Osteocyte (in vitro differentiated cells): ENCODE measurements at regions not wholly inside any gene's neighbourhood (a gene's known extent, or its start where the extent isn't known, plus 50 kb on each side); places are given as distances from the start of the nearest gene placed in this dataset.

Source experiments
- DNase-seq: peaks from one replicate; pipeline ENCODE4 v3.0.0; 2021; ENCODE audit warnings: mixed read lengths; ENCODE audit not compliant: unreplicated experiment; ENCODE audit errors: extremely low spot score
- H3K27ac Mint-ChIP-seq: one replicate; pipeline ENCODE4 v1.8.0; 2021; ENCODE audit warnings: mild to moderate bottlenecking, mixed read lengths; ENCODE audit not compliant: unreplicated experiment
- H3K27me3 Mint-ChIP-seq: one replicate; pipeline ENCODE4 v1.8.0; 2021; ENCODE audit warnings: mixed read lengths; ENCODE audit not compliant: unreplicated experiment
- H3K36me3 Mint-ChIP-seq: one replicate; pipeline ENCODE4 v1.8.0; 2021; ENCODE audit warnings: mixed read lengths; ENCODE audit not compliant: unreplicated experiment
- H3K4me1 Mint-ChIP-seq: one replicate; pipeline ENCODE4 v1.8.0; 2021; ENCODE audit warnings: mixed read lengths; ENCODE audit not compliant: unreplicated experiment
- H3K4me3 Mint-ChIP-seq: one replicate; pipeline ENCODE4 v1.8.0; 2021; ENCODE audit warnings: mild to moderate bottlenecking, moderate library complexity, mixed read lengths; ENCODE audit not compliant: unreplicated experiment
- H3K9me3 Mint-ChIP-seq: one replicate; pipeline ENCODE4 v1.8.0; 2021; ENCODE audit warnings: mixed read lengths; ENCODE audit not compliant: unreplicated experiment
- TF ChIP-seq, protein P1 (sequence below): fragments of 200-600 bp; sonication (generic); IDR thresholded peaks from 2 replicates; pipeline ENCODE4 v1.5.0; 2021; ENCODE audit warnings: antibody characterized with exemption, mild to moderate bottlenecking, moderate library complexity

DNA sequence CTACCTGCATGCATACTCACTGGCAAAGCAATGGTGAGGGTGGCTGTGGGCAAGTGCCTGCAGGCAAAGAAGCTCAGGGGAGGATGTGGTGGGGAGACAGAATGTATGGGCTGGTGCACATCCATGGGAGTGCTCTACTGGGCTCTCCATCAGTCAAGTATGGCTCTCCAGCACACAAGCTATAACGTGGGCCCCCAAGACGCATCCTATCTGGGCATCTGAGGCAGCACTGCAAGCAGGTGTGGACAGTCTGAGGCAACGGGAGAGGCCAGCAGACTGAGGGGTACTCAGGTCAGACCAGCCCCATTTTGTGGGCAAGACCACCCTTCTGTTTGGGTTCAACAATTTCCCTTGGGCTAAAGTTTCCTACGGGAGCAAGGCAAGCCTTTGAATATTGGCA is 1227.8 kb downstream of the FAM133A start:
- Mint-ChIP-seq H3K27ac (no peak overlapping the region), H3K27me3 (no peaks in the 10 kb centered on the region), H3K4me1 (no peaks in the 10 kb centered on the region), H3K4me3 (no peak overlapping the region), H3K9me3 (peaks cover 26% of the 10 kb centered on the region), H3K36me3 (no peaks in the 10 kb centered on the region)
- no peak for DNase-seq
- TF ChIP-seq, protein P1, sequence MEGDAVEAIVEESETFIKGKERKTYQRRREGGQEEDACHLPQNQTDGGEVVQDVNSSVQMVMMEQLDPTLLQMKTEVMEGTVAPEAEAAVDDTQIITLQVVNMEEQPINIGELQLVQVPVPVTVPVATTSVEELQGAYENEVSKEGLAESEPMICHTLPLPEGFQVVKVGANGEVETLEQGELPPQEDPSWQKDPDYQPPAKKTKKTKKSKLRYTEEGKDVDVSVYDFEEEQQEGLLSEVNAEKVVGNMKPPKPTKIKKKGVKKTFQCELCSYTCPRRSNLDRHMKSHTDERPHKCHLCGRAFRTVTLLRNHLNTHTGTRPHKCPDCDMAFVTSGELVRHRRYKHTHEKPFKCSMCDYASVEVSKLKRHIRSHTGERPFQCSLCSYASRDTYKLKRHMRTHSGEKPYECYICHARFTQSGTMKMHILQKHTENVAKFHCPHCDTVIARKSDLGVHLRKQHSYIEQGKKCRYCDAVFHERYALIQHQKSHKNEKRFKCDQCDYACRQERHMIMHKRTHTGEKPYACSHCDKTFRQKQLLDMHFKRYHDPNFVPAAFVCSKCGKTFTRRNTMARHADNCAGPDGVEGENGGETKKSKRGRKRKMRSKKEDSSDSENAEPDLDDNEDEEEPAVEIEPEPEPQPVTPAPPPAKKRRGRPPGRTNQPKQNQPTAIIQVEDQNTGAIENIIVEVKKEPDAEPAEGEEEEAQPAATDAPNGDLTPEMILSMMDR = no peak

DNA sequence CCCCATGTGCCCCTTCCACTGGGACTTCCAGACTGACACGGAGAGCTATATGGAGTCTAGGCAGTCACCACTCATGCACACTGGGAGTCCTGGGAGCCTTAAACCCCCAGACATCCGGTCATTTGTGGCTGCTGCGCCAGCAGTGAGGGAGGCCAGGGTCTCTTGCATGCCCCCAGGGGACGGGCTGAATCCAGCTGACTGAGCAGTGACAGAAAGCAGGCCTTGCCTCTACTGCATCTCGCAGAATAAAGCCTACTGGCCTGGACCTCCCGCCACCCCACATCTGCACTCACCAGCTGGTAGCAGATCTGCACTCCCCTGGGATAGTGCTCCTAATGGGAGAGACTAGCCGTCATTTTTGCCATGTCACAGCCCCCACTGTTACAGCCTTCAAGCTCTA is 1234.2 kb downstream of the FAM133A start:
- Mint-ChIP-seq H3K4me3 (no peak overlapping the region), H3K4me1 (no peaks in the 10 kb centered on the region), H3K9me3 (peaks cover 13% of the 10 kb centered on the region), H3K27me3 (no peaks in the 10 kb centered on the region), H3K36me3 (no peaks in the 10 kb centered on the region), H3K27ac (no peak overlapping the region)
- TF ChIP-seq, protein P1 = no peak
- DNase-seq = no peak

DNA sequence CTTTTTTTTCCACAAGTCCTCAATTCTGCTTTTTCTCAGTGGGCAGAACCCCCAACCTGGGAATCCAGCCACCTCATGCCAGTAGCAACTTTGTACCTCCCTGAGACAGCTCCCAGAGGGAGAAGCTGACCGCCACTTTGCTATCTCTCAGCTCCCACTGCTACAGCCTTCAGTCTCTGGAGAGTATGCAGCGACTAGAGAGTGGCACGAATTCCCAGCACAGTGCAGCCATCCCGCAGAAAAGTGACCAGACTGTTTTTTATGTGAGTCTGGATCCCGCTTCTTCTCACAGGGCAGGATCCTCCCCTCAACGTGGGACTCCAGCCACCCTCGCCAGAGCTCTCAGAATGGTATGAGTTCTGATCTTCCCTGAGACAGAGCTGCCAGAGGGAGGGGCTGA is 1234.6 kb downstream of the FAM133A start:
- Mint-ChIP-seq H3K27ac (no peak overlapping the region), H3K27me3 (no peaks in the 10 kb centered on the region), H3K9me3 (peaks cover 9% of the 10 kb centered on the region), H3K36me3 (no peaks in the 10 kb centered on the region), H3K4me1 (no peaks in the 10 kb centered on the region), H3K4me3 (no peak overlapping the region)
- no peak for DNase-seq
- TF ChIP-seq, protein P1 = no peak

DNA sequence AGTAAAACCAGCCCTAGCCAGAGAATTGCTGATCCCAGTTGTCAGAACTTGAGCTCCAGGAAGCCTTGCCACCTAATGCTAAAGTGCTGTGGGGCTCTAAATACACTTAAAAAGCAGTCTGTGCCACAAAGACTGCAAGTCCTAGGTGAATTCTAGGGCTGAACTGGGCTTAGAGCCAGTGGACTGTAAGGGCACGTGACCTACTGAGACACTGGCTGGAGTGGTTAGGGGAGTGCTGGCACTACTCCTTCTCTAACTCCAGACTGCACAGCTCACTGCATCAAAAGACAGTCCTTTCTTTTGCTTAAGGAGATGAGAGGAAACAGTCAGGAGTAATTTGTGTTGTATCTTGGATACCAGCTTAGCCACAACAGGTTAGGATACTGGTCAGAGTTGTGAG is 1240.2 kb downstream of the FAM133A start:
- TF ChIP-seq, protein P1 = no peak
- H3K9me3 Mint-ChIP-seq = peaks cover 21% of the 10 kb centered on the region
- H3K27me3 Mint-ChIP-seq = no peaks in the 10 kb centered on the region
- H3K4me3 Mint-ChIP-seq = no peak overlapping the region
- H3K36me3 Mint-ChIP-seq = no peaks in the 10 kb centered on the region
- no peak overlapping the region for H3K27ac Mint-ChIP-seq
- DNase-seq = no peak
- H3K4me1 Mint-ChIP-seq = no peaks in the 10 kb centered on the region

DNA sequence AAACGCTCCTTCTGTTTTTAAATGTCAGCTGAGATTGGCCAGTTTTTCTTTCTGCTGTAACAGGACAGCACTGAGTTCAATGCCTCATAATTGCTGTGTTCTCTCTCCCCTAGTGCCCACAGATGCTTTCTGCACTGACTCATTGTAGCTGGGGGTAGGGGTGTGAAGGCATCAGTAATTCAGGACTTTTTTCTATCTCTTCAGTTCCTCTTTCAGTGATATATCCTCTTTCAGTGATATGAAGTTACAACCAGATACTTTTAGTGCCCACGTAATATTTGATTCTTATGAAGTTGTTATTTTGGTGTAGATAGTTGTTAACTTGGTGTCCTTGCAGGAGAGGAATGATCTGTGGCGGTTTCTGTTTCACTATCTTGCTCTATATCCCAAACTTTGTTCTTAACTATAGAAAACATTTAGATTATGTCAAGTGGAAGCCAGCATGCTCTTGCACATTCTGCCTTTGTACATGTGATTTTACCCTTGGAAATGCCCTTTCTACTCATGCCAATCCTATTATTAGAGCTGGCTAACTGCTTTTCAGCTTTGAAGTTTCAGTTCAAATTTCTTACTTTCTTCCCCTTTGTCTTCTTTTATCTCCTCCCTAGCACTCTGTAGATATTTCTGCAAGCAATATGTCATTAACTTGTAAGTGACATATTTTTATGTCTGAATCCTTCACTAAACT is 1258.4 kb downstream of the FAM133A start:
- H3K27ac Mint-ChIP-seq = no peak overlapping the region
- no peak for DNase-seq
- no peaks in the 10 kb centered on the region for H3K36me3 Mint-ChIP-seq
- H3K4me3 Mint-ChIP-seq = no peak overlapping the region
- no peaks in the 10 kb centered on the region for H3K27me3 Mint-ChIP-seq
- TF ChIP-seq, protein P1 = no peak
- H3K9me3 Mint-ChIP-seq = peaks cover 12% of the 10 kb centered on the region
- no peaks in the 10 kb centered on the region for H3K4me1 Mint-ChIP-seq
